ENCODE measurements at regions not wholly inside any gene's neighbourhood (a gene's known extent, or its start where the extent isn't known, plus 50 kb on each side); places are given as distances from the start of the nearest gene placed in this dataset.

GRCh38 chr2:2681085-2681484 lies 350.0 kb upstream of the MYT1L start:
- no peak for DNase-seq

- no peak for DNase-seq
Measured at GRCh38 chr2:2674831-2675230, 343.8 kb upstream of the MYT1L start.

- no peak for DNase-seq
Measured at GRCh38 chr2:2673406-2673805, 342.3 kb upstream of the MYT1L start.

GRCh38 chr2:2672249-2672648 lies 341.2 kb upstream of the MYT1L start:
- DNase-seq: no peak

GRCh38 chr2:2671826-2672225 lies 340.8 kb upstream of the MYT1L start:
- DNase-seq: no peak

GRCh38 chr2:2669316-2669715 lies 338.2 kb upstream of the MYT1L start:
- DNase-seq: no peak

- DNase-seq: no peak
Measured at GRCh38 chr2:2668681-2669265, 337.7 kb upstream of the MYT1L start.

- DNase-seq: no peak
Measured at GRCh38 chr2:2667690-2668089, 336.6 kb upstream of the MYT1L start.

- DNase-seq: no peak
Measured at GRCh38 chr2:2665834-2666133, 334.7 kb upstream of the MYT1L start.

GRCh38 chr2:2664989-2665833 lies 334.1 kb upstream of the MYT1L start:
- DNase-seq: no peak

- no peak for DNase-seq
Measured at GRCh38 chr2:2663401-2664036, 332.4 kb upstream of the MYT1L start.

- DNase-seq: no peak
Measured at GRCh38 chr2:2662847-2663356, 331.8 kb upstream of the MYT1L start.

- no peak for DNase-seq
Measured at GRCh38 chr2:2662037-2662846, 331.2 kb upstream of the MYT1L start.

GRCh38 chr2:2660789-2661355 lies 329.8 kb upstream of the MYT1L start:
- no peak for DNase-seq

GRCh38 chr2:2657121-2657962 lies 326.3 kb upstream of the MYT1L start:
- no peak for DNase-seq

- DNase-seq: no peak
Measured at GRCh38 chr2:2656115-2657011, 325.3 kb upstream of the MYT1L start.

GRCh38 chr2:2655453-2656114 lies 324.5 kb upstream of the MYT1L start:
- DNase-seq: no peak

- no peak for DNase-seq
Measured at GRCh38 chr2:2653231-2653630, 322.2 kb upstream of the MYT1L start.

GRCh38 chr2:2650608-2651375 lies 319.7 kb upstream of the MYT1L start:
- DNase-seq: no peak
